Skeletal muscle tissue (tissue), 3 donors: ENCODE measurements at regions not wholly inside any gene's neighbourhood (a gene's known extent, or its start where the extent isn't known, plus 50 kb on each side); places are given as distances from the start of the nearest gene placed in this dataset.
"Not testable (repeated sequence)": the region's sequence is repeated elsewhere in the genome, so short reads cannot be mapped to it uniquely, and the experiment has no call there.

Experiments used
- H3K27ac ChIP-seq: one replicate; pipeline ENCODE4 v1.7.0; 2013; ENCODE audit warnings: mild to moderate bottlenecking, low read depth, low read length, inconsistent platforms
- H3K27me3 ChIP-seq, 3 donors: one replicate each; pipeline ENCODE4 v1.7.0; 2013; ENCODE audit warnings: low read length in 3 of 3; ENCODE audit not compliant: control insufficient read depth in 3 of 3, insufficient read depth in 3 of 3
- H3K36me3 ChIP-seq, 3 donors: one replicate each; pipeline ENCODE4 v1.7.0; 2013; ENCODE audit warnings: low read length in 3 of 3; ENCODE audit not compliant: control insufficient read depth in 3 of 3, insufficient read depth in 3 of 3
- H3K4me1 ChIP-seq, 3 donors: one replicate each; pipeline ENCODE4 v1.7.0; 2013; ENCODE audit warnings: low read length in 3 of 3, mild to moderate bottlenecking in 3 of 3; ENCODE audit not compliant: control insufficient read depth in 3 of 3, insufficient read depth in 3 of 3
- H3K4me3 ChIP-seq, 3 donors: one replicate each; pipeline ENCODE4 v1.7.0; 2013; ENCODE audit warnings: low read length in 3 of 3
- H3K9ac ChIP-seq, 3 donors: one replicate each; pipeline ENCODE4 v1.7.0; 2013; ENCODE audit warnings: low read length in 3 of 3, mild to moderate bottlenecking in 3 of 3, moderate library complexity in 2 of 3, low read depth in 1 of 3
- H3K9me3 ChIP-seq, 3 donors: one replicate each; pipeline ENCODE4 v1.7.0; 2013; ENCODE audit warnings: low read length in 3 of 3; ENCODE audit not compliant: control insufficient read depth in 3 of 3
- donor health status: Osteomylitis.

DNA sequence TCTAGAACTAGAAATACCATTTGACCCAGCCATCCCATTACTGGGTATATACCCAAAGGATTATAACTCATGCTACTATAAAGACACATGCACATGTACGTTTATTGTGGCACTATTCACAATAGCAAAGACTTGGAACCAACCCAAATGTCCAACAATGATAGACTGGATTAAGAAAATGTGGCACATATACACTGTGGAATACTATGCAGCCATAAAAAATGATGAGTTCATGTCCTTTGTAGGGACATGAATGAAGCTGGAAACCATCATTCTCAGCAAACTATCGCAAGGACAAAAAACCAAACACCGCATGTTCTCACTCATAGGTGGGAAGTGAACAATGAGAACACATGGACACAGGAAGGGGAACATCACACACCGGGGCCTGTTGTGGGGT, 231.5 kb downstream of the GATA3 start:
- not testable (repeated sequence) for H3K4me3 ChIP-seq, H3K4me1 ChIP-seq, H3K27me3 ChIP-seq, H3K27ac ChIP-seq, H3K9ac ChIP-seq, H3K36me3 ChIP-seq, H3K9me3 ChIP-seq

- no peaks in the 10 kb centered on the region for H3K27me3 ChIP-seq
- no peak overlapping the region for H3K9ac ChIP-seq
- H3K36me3 ChIP-seq: no peaks in the 10 kb centered on the region
- H3K27ac ChIP-seq: no peak overlapping the region
- H3K4me3 ChIP-seq: no peak overlapping the region
- H3K9me3 ChIP-seq: no peaks in the 10 kb centered on the region
- H3K4me1 ChIP-seq: no peaks in the 10 kb centered on the region
These were observed 234.1 kb downstream of the GATA3 start for GRCh38 chr10:8288600-8288999.

GRCh38 chr10:8289186-8289924, 234.9 kb downstream of the GATA3 start:
- H3K4me1 ChIP-seq: no peaks in the 10 kb centered on the region
- H3K9ac ChIP-seq: no peak overlapping the region
- no peak overlapping the region for H3K4me3 ChIP-seq
- no peaks in the 10 kb centered on the region for H3K36me3 ChIP-seq
- no peaks in the 10 kb centered on the region for H3K9me3 ChIP-seq
- H3K27ac ChIP-seq: no peak overlapping the region
- no peaks in the 10 kb centered on the region for H3K27me3 ChIP-seq

DNA sequence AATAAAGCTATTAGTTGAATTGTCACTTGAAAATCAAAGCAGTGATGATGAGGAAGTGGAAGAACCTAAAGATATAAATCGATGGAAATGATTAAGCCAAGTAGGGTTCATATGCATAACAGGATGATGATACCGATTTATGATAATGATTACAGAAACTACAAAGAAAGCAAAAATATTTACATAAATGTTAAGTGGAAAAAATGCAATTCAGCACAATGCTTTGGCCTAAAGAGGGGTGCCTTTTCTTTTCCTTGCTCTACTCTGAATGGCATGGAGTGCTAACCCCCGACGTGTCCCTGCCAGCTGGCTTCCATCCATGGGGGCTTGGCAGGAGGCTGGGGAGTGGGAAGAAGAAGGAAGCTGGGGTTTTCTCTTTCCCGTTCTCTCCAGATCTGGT, 240.3 kb downstream of the GATA3 start:
- H3K9me3 ChIP-seq: no peaks in the 10 kb centered on the region
- no peaks in the 10 kb centered on the region for H3K36me3 ChIP-seq
- H3K27me3 ChIP-seq: peaks cover 0 to 31% (median 5%) of the 10 kb centered on the region in 3 donors
- H3K4me1 ChIP-seq: no peaks in the 10 kb centered on the region
- H3K4me3 ChIP-seq: no peak overlapping the region
- no peak overlapping the region for H3K9ac ChIP-seq
- H3K27ac ChIP-seq: no peak overlapping the region

DNA sequence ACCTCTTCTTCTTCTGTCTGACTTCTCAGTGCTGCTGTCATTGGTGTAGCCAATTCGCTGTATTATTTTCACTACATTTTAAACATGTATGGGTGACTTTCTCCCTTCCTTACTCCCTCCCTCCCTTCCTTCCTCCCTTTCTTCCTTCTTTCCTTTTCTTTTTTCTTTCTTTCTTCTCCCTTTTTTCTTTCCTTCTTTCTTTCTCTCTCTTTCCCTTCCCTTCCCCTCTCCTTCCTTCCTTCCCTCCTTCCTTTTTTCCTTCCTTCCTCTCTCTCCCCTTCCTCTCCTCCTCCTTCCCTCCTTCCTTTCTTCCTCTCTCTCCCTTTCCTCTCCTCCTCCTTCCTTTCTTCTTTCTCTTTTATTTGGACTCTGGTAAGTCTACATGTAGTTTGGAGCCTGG, 240.8 kb downstream of the GATA3 start:
- Histone ChIP-seq H3K27me3 (peaks cover 0 to 31% (median 5%) of the 10 kb centered on the region in 3 donors), H3K36me3 (no peaks in the 10 kb centered on the region), H3K9ac (no peak overlapping the region), H3K9me3 (no peaks in the 10 kb centered on the region), H3K27ac (no peak overlapping the region), H3K4me1 (no peaks in the 10 kb centered on the region), H3K4me3 (no peak overlapping the region)

DNA sequence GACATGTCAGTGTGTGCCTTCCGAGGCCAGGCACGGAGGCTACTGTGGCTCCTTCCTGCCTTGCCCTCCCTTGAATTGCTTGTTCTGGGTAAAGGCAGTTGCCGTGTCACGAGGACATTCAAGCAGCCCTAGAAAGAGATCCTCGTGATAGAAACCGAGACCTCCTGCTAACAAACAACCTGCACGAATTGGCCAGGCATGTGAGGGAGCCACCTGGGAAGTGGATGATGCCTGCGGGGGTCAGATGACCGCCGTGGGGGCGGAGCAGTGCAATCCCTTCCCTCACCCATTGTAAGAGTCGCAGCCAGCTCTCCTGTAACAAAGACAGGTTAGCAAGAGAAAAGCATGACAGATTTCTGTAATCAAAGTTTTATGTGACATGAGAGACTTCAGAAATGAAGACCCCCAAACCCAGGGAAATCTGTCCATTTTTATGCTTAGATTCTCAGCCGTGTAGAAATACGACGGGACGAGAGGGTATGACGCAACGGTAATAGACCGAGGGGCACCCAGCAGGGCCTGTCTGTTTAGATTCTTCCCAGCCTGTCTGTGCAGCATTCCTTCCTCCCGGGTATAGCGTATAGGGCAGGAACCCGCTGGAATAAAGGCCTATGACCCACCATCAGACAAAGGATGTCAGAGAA, 241.7 kb downstream of the GATA3 start:
- no peaks in the 10 kb centered on the region for H3K36me3 ChIP-seq
- H3K4me1 ChIP-seq: no peaks in the 10 kb centered on the region
- H3K4me3 ChIP-seq: no peak overlapping the region
- no peaks in the 10 kb centered on the region for H3K9me3 ChIP-seq
- H3K9ac ChIP-seq: no peak overlapping the region
- H3K27me3 ChIP-seq: peaks cover 0 to 34% (median 5%) of the 10 kb centered on the region in 3 donors
- no peak overlapping the region for H3K27ac ChIP-seq

GRCh38 chr10:8296734-8297101, 242.2 kb downstream of the GATA3 start:
- no peak overlapping the region for H3K27ac ChIP-seq
- no peaks in the 10 kb centered on the region for H3K9me3 ChIP-seq
- H3K36me3 ChIP-seq: no peaks in the 10 kb centered on the region
- H3K4me1 ChIP-seq: no peaks in the 10 kb centered on the region
- no peak overlapping the region for H3K9ac ChIP-seq
- peaks cover 0 to 34% (median 5%) of the 10 kb centered on the region in 3 donors for H3K27me3 ChIP-seq
- H3K4me3 ChIP-seq: no peak overlapping the region

DNA sequence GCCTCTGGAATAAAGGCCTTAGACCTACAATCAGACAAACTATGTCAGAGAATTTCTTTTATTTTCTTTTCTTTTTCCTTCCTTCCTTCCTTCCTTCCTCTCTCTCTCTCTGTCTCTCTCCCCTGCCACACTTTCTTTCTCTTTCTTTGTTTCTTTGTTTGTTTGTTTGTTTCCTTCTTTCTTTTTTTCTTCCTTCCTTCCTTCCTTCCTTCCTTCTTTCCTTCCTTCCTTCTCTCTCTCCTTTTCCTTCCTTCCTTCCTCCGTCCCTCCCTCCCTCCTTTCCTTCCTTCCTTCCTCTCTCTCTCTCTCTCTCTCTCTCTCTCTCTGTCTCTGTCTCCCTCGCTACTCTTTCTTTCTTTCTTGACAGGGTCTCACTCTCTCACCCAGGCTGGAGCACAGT, 242.6 kb downstream of the GATA3 start:
- Histone ChIP-seq H3K36me3 (no peaks in the 10 kb centered on the region), H3K27ac (no peak overlapping the region), H3K4me3 (no peak overlapping the region), H3K9ac (no peak overlapping the region), H3K27me3 (peaks cover 0 to 34% (median 5%) of the 10 kb centered on the region in 3 donors), H3K9me3 (no peaks in the 10 kb centered on the region), H3K4me1 (no peaks in the 10 kb centered on the region)

DNA sequence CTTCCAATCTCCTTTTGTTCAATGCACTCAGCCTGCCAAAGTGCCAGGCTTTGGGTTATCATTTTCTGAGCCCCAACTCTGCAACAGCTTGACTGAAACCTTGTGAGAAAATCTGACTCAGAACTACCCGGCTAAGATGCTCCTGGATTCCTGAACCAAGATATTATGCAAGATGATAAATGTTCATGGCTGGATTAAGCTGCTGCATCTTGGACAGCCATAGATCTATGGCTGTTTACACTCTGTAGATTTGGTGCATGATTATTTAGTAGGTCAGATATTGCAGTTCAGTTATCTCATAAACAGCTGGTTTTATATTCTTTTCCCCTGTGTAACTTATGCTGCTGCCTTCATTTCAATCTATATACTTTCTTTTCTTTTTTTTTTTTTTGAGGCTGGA, 243.5 kb downstream of the GATA3 start:
- no peaks in the 10 kb centered on the region for H3K36me3 ChIP-seq
- no peaks in the 10 kb centered on the region for H3K4me1 ChIP-seq
- H3K27me3 ChIP-seq: peaks cover 0 to 34% (median 5%) of the 10 kb centered on the region in 3 donors
- H3K9ac ChIP-seq: no peak overlapping the region
- H3K9me3 ChIP-seq: no peaks in the 10 kb centered on the region
- no peak overlapping the region for H3K27ac ChIP-seq
- no peak overlapping the region for H3K4me3 ChIP-seq

DNA sequence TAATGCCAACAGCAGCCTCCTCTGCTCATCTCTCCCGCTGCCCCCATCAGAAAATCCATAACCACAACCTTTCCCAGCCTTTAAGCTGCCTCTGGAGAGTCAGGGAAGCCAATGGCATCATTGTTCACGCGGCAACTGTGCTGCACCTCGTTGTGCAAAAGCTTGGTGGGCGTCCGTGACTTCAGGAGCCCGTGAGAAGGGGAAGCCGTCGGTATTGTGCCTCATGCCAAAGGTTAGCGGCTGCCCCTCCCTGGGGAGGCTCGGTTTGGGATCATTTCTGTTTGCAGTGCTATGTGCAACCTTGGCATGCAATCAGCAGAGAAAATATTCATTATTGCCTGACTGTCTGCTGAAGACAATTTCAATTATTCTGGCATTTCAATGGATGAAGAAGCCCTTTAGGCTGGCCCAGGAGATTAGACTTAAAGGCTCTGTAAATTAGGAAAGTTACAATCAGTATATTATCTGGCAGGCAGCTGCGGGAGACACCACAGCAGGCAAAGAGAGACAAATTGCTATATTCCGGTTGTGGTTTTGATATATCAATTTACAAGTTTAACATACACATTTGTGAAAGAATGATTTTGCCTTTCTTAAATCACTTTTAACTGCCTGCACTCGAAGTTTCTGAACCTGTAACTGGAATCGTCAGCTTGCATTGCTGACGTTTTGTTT, 244.5 kb downstream of the GATA3 start:
- Histone ChIP-seq H3K9ac (no peak overlapping the region), H3K4me3 (no peak overlapping the region), H3K27ac (no peak overlapping the region), H3K4me1 (no peaks in the 10 kb centered on the region), H3K27me3 (peaks cover 0 to 34% (median 5%) of the 10 kb centered on the region in 3 donors), H3K36me3 (no peaks in the 10 kb centered on the region), H3K9me3 (no peaks in the 10 kb centered on the region)
